ENCODE measurements at regions not wholly inside any gene's neighbourhood (a gene's known extent, or its start where the extent isn't known, plus 50 kb on each side); places are given as distances from the start of the nearest gene placed in this dataset.

DNA sequence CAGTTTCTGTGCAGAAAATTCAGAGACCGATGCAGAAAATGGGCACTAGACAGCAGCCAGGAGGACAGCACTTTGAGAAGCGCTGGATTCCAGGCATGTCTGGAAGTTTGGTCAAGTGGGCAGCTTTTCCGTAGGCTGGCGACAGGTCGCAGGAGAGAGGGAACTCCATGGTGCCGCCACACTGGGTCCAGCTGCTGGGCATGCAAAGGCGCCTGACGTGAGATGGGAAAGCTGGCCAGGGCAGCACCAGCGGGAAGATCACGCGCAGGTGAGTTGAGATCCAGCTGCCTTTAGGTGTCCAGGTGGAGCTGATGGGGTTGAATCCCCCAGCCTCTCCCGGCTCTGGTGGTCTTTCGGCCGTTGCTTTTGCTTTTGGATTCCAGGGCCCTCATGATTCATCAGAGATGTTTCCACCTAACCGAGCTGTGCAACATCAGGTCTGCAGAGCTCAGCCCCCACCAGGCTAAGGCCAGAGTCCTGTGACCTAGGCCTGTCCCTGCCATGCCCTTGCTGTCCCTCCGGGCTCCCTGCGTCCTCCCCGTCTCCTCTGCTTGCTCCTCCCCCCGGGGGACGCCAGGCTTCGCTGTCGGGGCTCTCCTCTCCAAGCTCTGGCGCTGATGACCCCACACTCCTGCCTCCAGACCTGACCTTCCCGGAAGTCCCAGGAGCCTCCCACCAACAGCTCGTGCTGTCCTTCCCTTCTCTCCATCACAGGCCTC is 1001.7 kb downstream of the BRD1 start:
- no peak overlapping the region for H3K4me3 ChIP-seq (ENCODE audit: low read length)
- TF ChIP-seq, protein P1, sequence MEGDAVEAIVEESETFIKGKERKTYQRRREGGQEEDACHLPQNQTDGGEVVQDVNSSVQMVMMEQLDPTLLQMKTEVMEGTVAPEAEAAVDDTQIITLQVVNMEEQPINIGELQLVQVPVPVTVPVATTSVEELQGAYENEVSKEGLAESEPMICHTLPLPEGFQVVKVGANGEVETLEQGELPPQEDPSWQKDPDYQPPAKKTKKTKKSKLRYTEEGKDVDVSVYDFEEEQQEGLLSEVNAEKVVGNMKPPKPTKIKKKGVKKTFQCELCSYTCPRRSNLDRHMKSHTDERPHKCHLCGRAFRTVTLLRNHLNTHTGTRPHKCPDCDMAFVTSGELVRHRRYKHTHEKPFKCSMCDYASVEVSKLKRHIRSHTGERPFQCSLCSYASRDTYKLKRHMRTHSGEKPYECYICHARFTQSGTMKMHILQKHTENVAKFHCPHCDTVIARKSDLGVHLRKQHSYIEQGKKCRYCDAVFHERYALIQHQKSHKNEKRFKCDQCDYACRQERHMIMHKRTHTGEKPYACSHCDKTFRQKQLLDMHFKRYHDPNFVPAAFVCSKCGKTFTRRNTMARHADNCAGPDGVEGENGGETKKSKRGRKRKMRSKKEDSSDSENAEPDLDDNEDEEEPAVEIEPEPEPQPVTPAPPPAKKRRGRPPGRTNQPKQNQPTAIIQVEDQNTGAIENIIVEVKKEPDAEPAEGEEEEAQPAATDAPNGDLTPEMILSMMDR (IDR thresholded peaks at IDR 0.05; ENCODE audit: insufficient read depth, low read depth, low read length, missing control alignments) = no peak
- DNase-seq (ENCODE audit: low read depth) = no peak

DNA sequence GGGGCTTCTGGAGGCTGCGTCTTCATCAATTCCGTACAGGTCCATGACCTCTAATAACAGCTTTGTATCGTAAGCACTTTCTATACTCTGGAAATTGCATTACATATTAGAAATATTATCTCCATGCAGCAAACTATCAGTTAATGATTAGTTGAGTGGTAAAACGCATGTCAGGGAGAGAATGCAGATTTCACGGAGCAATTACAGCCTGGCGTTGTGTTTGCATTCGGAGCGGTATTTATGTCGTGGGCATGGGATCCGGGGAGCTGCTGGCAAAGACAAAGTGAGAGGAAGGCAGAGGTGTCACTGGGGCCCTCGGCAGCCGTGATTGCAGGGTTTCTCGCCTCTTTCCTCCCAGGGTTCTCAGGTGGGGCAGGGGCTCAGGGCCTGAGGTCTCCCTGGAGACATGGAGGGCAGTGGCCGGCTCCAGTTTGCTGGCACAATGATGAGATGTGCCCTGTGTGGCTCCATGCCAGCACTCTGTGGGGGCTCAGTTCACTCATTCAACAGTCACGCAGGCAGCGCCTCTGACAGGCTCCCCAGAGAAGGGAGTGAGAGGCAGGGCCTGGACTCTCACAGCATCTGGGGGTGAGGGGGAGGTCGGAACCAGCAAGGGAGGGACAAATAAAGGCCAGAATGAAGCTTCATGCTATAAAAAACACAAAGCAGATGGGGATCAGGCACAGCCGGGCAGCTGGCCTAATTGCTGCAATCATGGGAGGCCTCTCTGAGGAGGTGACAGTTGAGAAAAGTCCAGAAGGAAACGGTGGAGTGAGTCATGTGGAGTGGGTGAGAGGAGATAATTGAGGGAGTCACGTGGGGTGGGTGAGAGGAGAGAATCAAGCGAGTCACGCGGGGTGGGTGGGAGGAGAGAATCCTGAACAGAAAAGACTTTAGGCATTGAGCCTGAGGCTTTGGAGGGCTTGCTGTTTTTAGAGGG is 1002.7 kb downstream of the BRD1 start:
- TF ChIP-seq, protein P1 (IDR thresholded peaks at IDR 0.05; ENCODE audit: insufficient read depth, low read depth, low read length, missing control alignments) = no peak
- no peak overlapping the region for H3K4me3 ChIP-seq (ENCODE audit: low read length)
- no peak for DNase-seq (ENCODE audit: low read depth)

DNA sequence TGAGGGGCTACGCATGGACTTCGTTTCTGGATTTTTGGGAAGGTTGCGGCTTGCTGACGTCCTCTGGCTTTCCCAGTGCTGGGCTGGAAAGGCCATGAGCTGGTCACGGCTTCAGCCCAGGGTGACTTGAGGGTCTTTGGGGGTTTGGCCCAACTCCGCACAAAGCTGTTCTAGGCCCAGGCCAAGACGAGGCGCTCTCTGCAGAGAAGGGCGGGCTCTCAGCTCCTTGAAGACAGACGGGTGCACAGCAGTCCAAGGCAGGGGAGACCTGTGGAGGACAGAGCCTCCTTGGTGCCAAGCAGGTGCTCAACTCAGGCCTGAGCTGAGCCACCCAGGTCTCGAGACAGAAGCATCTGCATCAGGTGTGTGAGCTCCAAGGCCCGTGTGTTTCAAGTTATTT is 1003.7 kb downstream of the BRD1 start:
- TF ChIP-seq, protein P1 (IDR thresholded peaks at IDR 0.05; ENCODE audit: insufficient read depth, low read depth, low read length, missing control alignments) = no peak

DNA sequence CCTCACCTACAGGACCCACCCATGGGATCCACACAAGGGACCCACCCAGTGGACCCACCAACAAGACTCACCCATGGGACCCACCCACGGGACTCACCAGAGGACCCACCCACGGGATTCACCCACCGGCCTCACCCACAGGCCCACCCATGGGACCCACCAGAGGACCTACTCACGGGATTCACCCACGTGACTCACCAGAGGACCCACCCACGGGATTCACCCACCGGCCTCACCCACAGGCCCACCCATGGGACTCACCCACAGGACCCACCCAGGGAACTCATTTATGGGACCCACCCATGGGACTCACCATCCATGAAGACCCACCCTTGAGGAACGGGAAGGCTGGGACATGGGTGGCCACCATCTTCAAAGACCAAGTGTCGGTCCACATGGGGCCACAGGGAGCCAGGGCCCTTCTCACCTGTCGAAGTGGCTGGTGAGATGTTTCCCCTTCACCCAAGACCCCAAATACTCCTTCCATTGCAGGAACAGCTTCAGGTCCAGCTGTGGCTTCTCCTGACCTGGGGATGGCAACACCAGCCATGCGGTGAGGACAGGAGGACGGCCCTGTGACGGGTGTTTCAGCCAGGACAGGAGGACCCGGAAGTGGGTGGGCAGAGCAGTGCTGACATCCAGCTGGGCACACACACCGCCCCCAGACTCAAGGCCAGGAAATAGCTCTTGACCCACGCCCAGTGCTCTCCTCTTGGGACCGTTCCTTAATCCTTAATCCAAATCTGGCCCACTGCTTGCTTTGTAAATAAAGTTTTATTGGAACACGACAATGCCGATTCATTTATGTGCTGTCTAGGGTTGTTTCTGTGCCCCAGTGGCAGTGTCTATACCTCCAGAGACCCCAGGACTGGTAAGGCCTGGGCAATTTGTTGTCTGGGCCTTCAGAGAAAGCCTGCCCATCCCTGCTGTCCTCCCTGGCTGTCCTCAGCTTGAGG is 1005.1 kb downstream of the BRD1 start:
- H3K4me3 ChIP-seq (ENCODE audit: low read length) = no peak overlapping the region
- no peak for DNase-seq (ENCODE audit: low read depth)
- TF ChIP-seq, protein P1 (IDR thresholded peaks at IDR 0.05; ENCODE audit: insufficient read depth, low read depth, low read length, missing control alignments) = no peak

More for the DNA sequence above, 1003.7 kb downstream of the BRD1 start:
- DNase-seq (ENCODE audit: low read depth) = no peak
- H3K4me3 ChIP-seq (ENCODE audit: low read length) = no peak overlapping the region

DNA sequence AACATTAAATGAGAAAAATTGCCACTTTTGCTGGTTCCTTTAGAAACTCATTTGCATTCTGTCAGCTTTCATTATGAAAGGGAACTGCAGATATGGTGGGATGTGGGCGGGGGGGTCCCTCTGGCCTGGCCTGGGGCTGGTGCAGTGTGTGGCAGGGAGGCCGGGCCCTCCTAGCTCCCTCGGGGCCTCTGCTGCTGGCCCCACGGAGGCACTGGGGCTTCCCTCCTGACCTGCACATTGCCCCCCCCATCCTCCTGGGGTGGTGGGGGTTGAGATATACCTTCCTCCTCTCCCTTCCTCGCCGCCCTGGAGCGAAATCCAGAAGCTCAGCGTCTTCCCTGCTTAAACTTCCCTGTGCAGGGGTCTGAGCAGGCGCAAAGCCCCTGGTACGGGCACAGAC is 1005.9 kb downstream of the BRD1 start:
- DNase-seq (ENCODE audit: low read depth) = no peak
- TF ChIP-seq, protein P1 (IDR thresholded peaks at IDR 0.05; ENCODE audit: insufficient read depth, low read depth, low read length, missing control alignments) = no peak
- H3K4me3 ChIP-seq (ENCODE audit: low read length) = no peak overlapping the region

DNA sequence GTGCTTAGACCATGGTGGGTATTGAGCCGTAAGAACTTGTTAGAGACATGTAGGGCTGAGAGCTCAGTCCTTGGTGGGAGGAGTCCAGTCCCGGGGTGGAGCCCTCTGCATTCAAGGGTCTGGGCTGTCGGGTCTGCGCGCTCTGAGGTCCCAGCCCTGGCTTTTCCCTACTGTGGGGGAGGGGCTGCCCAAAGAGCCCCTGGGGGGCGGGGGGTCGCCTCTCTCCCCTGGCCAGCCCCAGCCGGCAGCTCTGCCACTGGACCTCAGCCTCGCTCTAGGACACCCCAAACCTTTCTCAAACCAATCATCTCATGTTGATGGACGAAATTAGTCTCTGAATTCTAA is 1006.4 kb downstream of the BRD1 start:
- TF ChIP-seq, protein P1 (IDR thresholded peaks at IDR 0.05; ENCODE audit: insufficient read depth, low read depth, low read length, missing control alignments) = no peak
- no peak overlapping the region for H3K4me3 ChIP-seq (ENCODE audit: low read length)
- DNase-seq (ENCODE audit: low read depth) = no peak

Measured in epithelial cell of esophagus (primary cell).